ENCODE measurements at regions not wholly inside any gene's neighbourhood (a gene's known extent, or its start where the extent isn't known, plus 50 kb on each side); places are given as distances from the start of the nearest gene placed in this dataset.

- H3K36me3 ChIP-seq (replicated peaks; ENCODE audit: insufficient read depth, low read depth), result no peaks in the 10 kb centered on the region
- no peaks in the 10 kb centered on the region for H3K4me1 ChIP-seq (ENCODE audit: insufficient read depth)
- H3K4me3 ChIP-seq, result no peak overlapping the region
- 88% methylated on average over 2 of the region's 2 CpGs for WGBS (ENCODE audit: low lambda C conversion rate, missing lambda C conversion rate)
- TF ChIP-seq EZH2 (IDR thresholded peaks at IDR 0.05; ENCODE audit: borderline replicate concordance) (no peak), CTCF (IDR thresholded peaks at IDR 0.05; ENCODE audit: poor library complexity) (no peak), EZH2phosphoT487 (IDR thresholded peaks at IDR 0.05; ENCODE audit: low read depth, severe bottlenecking, unreplicated experiment) (no peak)
- H2AFZ ChIP-seq, result no peak overlapping the region
- H3K27me3 ChIP-seq, result no peaks in the 10 kb centered on the region
- H3K27ac ChIP-seq, result no peak overlapping the region
- no peaks in the 10 kb centered on the region for H3K9me3 ChIP-seq (ENCODE audit: low read depth)
- H3K4me2 ChIP-seq, result no peak overlapping the region
- no peaks in the 10 kb centered on the region for H3K9me2 ChIP-seq (replicated peaks; ENCODE audit: insufficient read depth)
- no peak for DNase-seq (ENCODE audit: low spot score)
- H4K20me1 ChIP-seq (ENCODE audit: insufficient read depth, poor library complexity, severe bottlenecking), result no peaks in the 10 kb centered on the region
- H3K79me2 ChIP-seq, result no peaks in the 10 kb centered on the region
Observed at GRCh38 chr16:59350670-59351069, 616.6 kb upstream of the GOT2 start.

DNA sequence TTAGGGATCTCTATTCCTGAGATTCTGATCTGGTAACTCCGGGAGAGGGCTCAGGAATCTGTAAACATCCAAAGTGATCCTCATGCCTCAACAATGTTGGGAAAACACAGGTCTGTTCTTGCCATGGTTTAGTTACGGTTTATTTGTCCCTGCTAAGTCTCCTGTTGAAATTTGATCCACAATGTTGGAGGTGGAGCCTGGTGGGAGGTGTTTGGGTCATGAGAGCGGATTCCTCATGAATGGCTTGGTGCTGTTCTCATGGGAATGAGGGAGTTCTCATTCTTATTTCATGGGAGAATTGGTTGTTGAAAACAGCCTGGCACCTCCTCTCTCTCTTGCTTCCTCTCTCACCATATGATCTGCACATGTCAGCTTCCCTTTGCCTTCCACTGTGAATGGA is 608.6 kb upstream of the GOT2 start:
- 44% methylated on average over 3 of the region's 3 CpGs for WGBS (ENCODE audit: low lambda C conversion rate, missing lambda C conversion rate)
- TF ChIP-seq CTCF (IDR thresholded peaks at IDR 0.05; ENCODE audit: poor library complexity) (no peak), EZH2phosphoT487 (IDR thresholded peaks at IDR 0.05; ENCODE audit: low read depth, severe bottlenecking, unreplicated experiment) (no peak), EZH2 (IDR thresholded peaks at IDR 0.05; ENCODE audit: borderline replicate concordance) (no peak)
- Histone ChIP-seq H3K27ac (no peak overlapping the region), H3K4me1 (ENCODE audit: insufficient read depth) (no peaks in the 10 kb centered on the region), H3K36me3 (replicated peaks; ENCODE audit: insufficient read depth, low read depth) (no peaks in the 10 kb centered on the region), H3K9me2 (replicated peaks; ENCODE audit: insufficient read depth) (no peaks in the 10 kb centered on the region), H3K4me2 (no peak overlapping the region), H3K79me2 (no peaks in the 10 kb centered on the region), H3K4me3 (no peak overlapping the region), H2AFZ (no peak overlapping the region), H3K27me3 (no peaks in the 10 kb centered on the region), H3K9me3 (ENCODE audit: low read depth) (no peaks in the 10 kb centered on the region), H4K20me1 (ENCODE audit: insufficient read depth, poor library complexity, severe bottlenecking) (no peaks in the 10 kb centered on the region)
- DNase-seq (ENCODE audit: low spot score), result no peak

GRCh38 chr16:59341368-59341767 is 607.3 kb upstream of the GOT2 start:
- WGBS (ENCODE audit: low lambda C conversion rate, missing lambda C conversion rate), result 33% methylated on average over 2 of the region's 2 CpGs

More at GRCh38 chr16:59341368-59341767, 607.3 kb upstream of the GOT2 start:
- Histone ChIP-seq H3K9me2 (replicated peaks; ENCODE audit: insufficient read depth) (no peaks in the 10 kb centered on the region), H4K20me1 (ENCODE audit: insufficient read depth, poor library complexity, severe bottlenecking) (no peaks in the 10 kb centered on the region), H2AFZ (no peak overlapping the region), H3K36me3 (replicated peaks; ENCODE audit: insufficient read depth, low read depth) (no peaks in the 10 kb centered on the region), H3K4me3 (no peak overlapping the region), H3K27ac (no peak overlapping the region), H3K4me2 (no peak overlapping the region), H3K9me3 (ENCODE audit: low read depth) (no peaks in the 10 kb centered on the region), H3K27me3 (no peaks in the 10 kb centered on the region), H3K4me1 (ENCODE audit: insufficient read depth) (no peaks in the 10 kb centered on the region), H3K79me2 (no peaks in the 10 kb centered on the region)
- TF ChIP-seq EZH2phosphoT487 (IDR thresholded peaks at IDR 0.05; ENCODE audit: low read depth, severe bottlenecking, unreplicated experiment) (no peak), EZH2 (IDR thresholded peaks at IDR 0.05; ENCODE audit: borderline replicate concordance) (no peak), CTCF (IDR thresholded peaks at IDR 0.05; ENCODE audit: poor library complexity) (no peak)
- no peak for DNase-seq (ENCODE audit: low spot score)

Data from hepatocyte (in vitro differentiated cells).